Neural crest cell (in vitro differentiated cells): ENCODE measurements at regions not wholly inside any gene's neighbourhood (a gene's known extent, or its start where the extent isn't known, plus 50 kb on each side); places are given as distances from the start of the nearest gene placed in this dataset.

Experiments used
- DNase-seq: peaks from one replicate; pipeline ENCODE4 v3.0.0; 2021; ENCODE audit warnings: low read depth, mixed read lengths, low spot score
- H3K27ac Mint-ChIP-seq: one replicate; pipeline ENCODE4 v1.8.0; 2021; ENCODE audit warnings: mild to moderate bottlenecking, mixed read lengths; ENCODE audit not compliant: unreplicated experiment
- H3K27me3 Mint-ChIP-seq: 2 replicates; pipeline ENCODE4 v1.8.0; 2021; ENCODE audit warnings: low read depth, mild to moderate bottlenecking, mixed read lengths
- H3K36me3 Mint-ChIP-seq: 2 replicates; pipeline ENCODE4 v1.8.0; 2021; ENCODE audit warnings: low read depth, mild to moderate bottlenecking, mixed read lengths
- H3K4me1 Mint-ChIP-seq: 2 replicates; pipeline ENCODE4 v1.8.0; 2021; ENCODE audit warnings: mixed read lengths
- H3K4me3 Mint-ChIP-seq: one replicate; pipeline ENCODE4 v1.8.0; 2021; ENCODE audit warnings: mild to moderate bottlenecking, mixed read lengths
- H3K9me3 Mint-ChIP-seq: 2 replicates; pipeline ENCODE4 v1.8.0; 2021; ENCODE audit warnings: mixed read lengths
- CTCF ChIP-seq: fragments of 200-600 bp; sonication (generic); conservative IDR thresholded peaks from 2 replicates; pipeline ENCODE4 v1.5.0; 2021; ENCODE audit warnings: antibody characterized with exemption, mild to moderate bottlenecking

- no peak for TF ChIP-seq CTCF
- H3K36me3 Mint-ChIP-seq, result no peaks in the 10 kb centered on the region
- no peaks in the 10 kb centered on the region for H3K4me1 Mint-ChIP-seq
- DNase-seq, result no peak
- H3K4me3 Mint-ChIP-seq, result no peak overlapping the region
- no peaks in the 10 kb centered on the region for H3K27me3 Mint-ChIP-seq
- H3K9me3 Mint-ChIP-seq, result peaks cover 3% of the 10 kb centered on the region
- H3K27ac Mint-ChIP-seq, result no peak overlapping the region
Measured at GRCh38 chr5:14968796-14969195, 97.2 kb upstream of the ANKH start.

GRCh38 chr5:14967166-14967565, 95.6 kb upstream of the ANKH start:
- no peak for DNase-seq
- H3K4me1 Mint-ChIP-seq, result no peaks in the 10 kb centered on the region
- H3K9me3 Mint-ChIP-seq, result peaks cover 3% of the 10 kb centered on the region
- no peak for TF ChIP-seq CTCF
- no peak overlapping the region for H3K27ac Mint-ChIP-seq
- no peak overlapping the region for H3K4me3 Mint-ChIP-seq
- no peaks in the 10 kb centered on the region for H3K27me3 Mint-ChIP-seq
- H3K36me3 Mint-ChIP-seq, result no peaks in the 10 kb centered on the region

- no peaks in the 10 kb centered on the region for H3K36me3 Mint-ChIP-seq
- no peaks in the 10 kb centered on the region for H3K27me3 Mint-ChIP-seq
- no peaks in the 10 kb centered on the region for H3K4me1 Mint-ChIP-seq
- peaks cover 3% of the 10 kb centered on the region for H3K9me3 Mint-ChIP-seq
- H3K27ac Mint-ChIP-seq, result no peak overlapping the region
- TF ChIP-seq CTCF, result no peak
- DNase-seq, result no peak
- H3K4me3 Mint-ChIP-seq, result no peak overlapping the region
Measured at GRCh38 chr5:14965815-14966214, 94.2 kb upstream of the ANKH start.

GRCh38 chr5:14962604-14963003, 91.0 kb upstream of the ANKH start:
- DNase-seq, result no peak
- peaks cover 3% of the 10 kb centered on the region for H3K9me3 Mint-ChIP-seq
- no peaks in the 10 kb centered on the region for H3K27me3 Mint-ChIP-seq
- no peak overlapping the region for H3K4me3 Mint-ChIP-seq
- H3K4me1 Mint-ChIP-seq, result peaks cover 6% of the 10 kb centered on the region
- no peak for TF ChIP-seq CTCF
- no peaks in the 10 kb centered on the region for H3K36me3 Mint-ChIP-seq
- H3K27ac Mint-ChIP-seq, result no peak overlapping the region

GRCh38 chr5:14960120-14960462, 88.5 kb upstream of the ANKH start:
- Mint-ChIP-seq H3K4me3 (no peak overlapping the region), H3K4me1 (peaks cover 15% of the 10 kb centered on the region), H3K36me3 (no peaks in the 10 kb centered on the region), H3K27ac (no peak overlapping the region), H3K27me3 (no peaks in the 10 kb centered on the region), H3K9me3 (peaks cover 3% of the 10 kb centered on the region)
- no peak for TF ChIP-seq CTCF
- no peak for DNase-seq
